DOHH2 (cell line): ENCODE measurements at regions not wholly inside any gene's neighbourhood (a gene's known extent, or its start where the extent isn't known, plus 50 kb on each side); places are given as distances from the start of the nearest gene placed in this dataset.
"Not testable (repeated sequence)": the region's sequence is repeated elsewhere in the genome, so short reads cannot be mapped to it uniquely, and the experiment has no call there.

ENCODE experiments used
- H3F3A ChIP-seq: fragments of 200-600 bp; sonication (generic), shearing (Covaris generic); 2 replicates; pipeline ENCODE4 v1.6.0; 2016; ENCODE audit warnings: antibody characterized with exemption, mild to moderate bottlenecking; ENCODE audit not compliant: control insufficient read depth, insufficient read depth
- H3K27ac ChIP-seq: fragments of 200-600 bp; sonication (generic); 2 replicates; pipeline ENCODE4 v1.5.1; 2014; ENCODE audit warnings: low read depth, mild to moderate bottlenecking, low read length, moderate library complexity
- H3K27me3 ChIP-seq: fragments of 200-600 bp; sonication (generic); 2 replicates; pipeline ENCODE4 v1.6.1; 2014; ENCODE audit warnings: mild to moderate bottlenecking, low read length, mixed read lengths; ENCODE audit not compliant: control insufficient read depth
- H3K36me3 ChIP-seq: fragments of 200-600 bp; sonication (generic); 2 replicates; pipeline ENCODE4 v1.6.1; 2014; ENCODE audit warnings: mild to moderate bottlenecking, low read length, moderate library complexity, mixed read lengths; ENCODE audit not compliant: control insufficient read depth
- H3K4me1 ChIP-seq: fragments of 200-600 bp; sonication (generic); 2 replicates; pipeline ENCODE4 v1.6.1; 2014; ENCODE audit warnings: mild to moderate bottlenecking, low read length, mixed read lengths; ENCODE audit not compliant: control insufficient read depth
- H3K4me2 ChIP-seq: fragments of 200-600 bp; sonication (generic); 2 replicates; pipeline ENCODE4 v1.6.0; 2014; ENCODE audit warnings: mild to moderate bottlenecking, low read length, moderate library complexity
- H3K4me3 ChIP-seq: fragments of 200-600 bp; sonication (generic); 2 replicates; pipeline ENCODE4 v1.5.1; 2014; ENCODE audit warnings: mild to moderate bottlenecking, low read length, mixed read lengths
- H3K79me2 ChIP-seq: fragments of 200-600 bp; sonication (generic); 2 replicates; pipeline ENCODE4 v1.6.1; 2014; ENCODE audit warnings: mild to moderate bottlenecking, low read length, mixed read lengths; ENCODE audit not compliant: control insufficient read depth
- H3K9me2 ChIP-seq: fragments of 200-600 bp; sonication (generic); replicated peaks from 2 replicates; pipeline ENCODE4 v1.6.1; 2014; ENCODE audit warnings: mild to moderate bottlenecking, low read length, mixed read lengths; ENCODE audit not compliant: control insufficient read depth
- H3K9me3 ChIP-seq: fragments of 200-600 bp; sonication (generic); 2 replicates; pipeline ENCODE4 v1.6.1; 2014; ENCODE audit warnings: antibody characterized with exemption, low read length, mixed read lengths; ENCODE audit not compliant: control insufficient read depth, insufficient read depth
- H4K20me1 ChIP-seq: fragments of 200-600 bp; sonication (generic); 2 replicates; pipeline ENCODE4 v1.6.0; 2014; ENCODE audit warnings: low read depth, mild to moderate bottlenecking, antibody characterized with exemption, low read length, moderate library complexity; ENCODE audit not compliant: control insufficient read depth, insufficient read depth

GRCh38 chrY:18866887-18867551 lies 93.5 kb upstream of the HSFY2 start:
- H4K20me1 ChIP-seq, H3K9me2 ChIP-seq, H3K27me3 ChIP-seq, H3K4me3 ChIP-seq, H3K27ac ChIP-seq, H3K4me2 ChIP-seq, H3K79me2 ChIP-seq, H3F3A ChIP-seq, H3K9me3 ChIP-seq, H3K4me1 ChIP-seq, H3K36me3 ChIP-seq: not testable (repeated sequence)

GRCh38 chrY:18860856-18861255 lies 87.3 kb upstream of the HSFY2 start:
- H3K36me3 ChIP-seq, H3K4me2 ChIP-seq, H3K79me2 ChIP-seq, H3K27ac ChIP-seq, H3K4me3 ChIP-seq, H4K20me1 ChIP-seq, H3K9me2 ChIP-seq, H3K27me3 ChIP-seq, H3F3A ChIP-seq, H3K9me3 ChIP-seq, H3K4me1 ChIP-seq: not testable (repeated sequence)

- H3F3A ChIP-seq, H3K27ac ChIP-seq, H3K4me1 ChIP-seq, H3K9me2 ChIP-seq, H3K4me3 ChIP-seq, H4K20me1 ChIP-seq, H3K79me2 ChIP-seq, H3K4me2 ChIP-seq, H3K9me3 ChIP-seq, H3K36me3 ChIP-seq, H3K27me3 ChIP-seq: not testable (repeated sequence)
These were observed 85.1 kb upstream of the HSFY2 start for GRCh38 chrY:18858484-18859191.

- H3K79me2 ChIP-seq, H3K9me3 ChIP-seq, H3K4me1 ChIP-seq: not testable (repeated sequence)
These were observed 81.6 kb upstream of the HSFY2 start for GRCh38 chrY:18855184-18855583.

GRCh38 chrY:18853323-18853722 lies 79.8 kb upstream of the HSFY2 start:
- H3K27ac ChIP-seq, H3K4me1 ChIP-seq, H3K4me3 ChIP-seq, H3K9me2 ChIP-seq, H3K4me2 ChIP-seq, H3F3A ChIP-seq, H3K27me3 ChIP-seq, H3K36me3 ChIP-seq, H3K9me3 ChIP-seq, H4K20me1 ChIP-seq, H3K79me2 ChIP-seq: not testable (repeated sequence)

More at GRCh38 chrY:18855184-18855583, 81.6 kb upstream of the HSFY2 start:
- H3F3A ChIP-seq, H3K9me2 ChIP-seq, H3K4me3 ChIP-seq, H3K4me2 ChIP-seq, H3K27ac ChIP-seq, H3K27me3 ChIP-seq, H3K36me3 ChIP-seq, H4K20me1 ChIP-seq: not testable (repeated sequence)

- H3K27me3 ChIP-seq, H3K36me3 ChIP-seq, H3K4me1 ChIP-seq, H3K4me3 ChIP-seq, H3K4me2 ChIP-seq, H3F3A ChIP-seq, H3K79me2 ChIP-seq, H3K9me3 ChIP-seq, H3K27ac ChIP-seq, H3K9me2 ChIP-seq, H4K20me1 ChIP-seq: not testable (repeated sequence)
These were observed 63.1 kb upstream of the HSFY2 start for GRCh38 chrY:18836643-18837042.
